Astrocyte (in vitro differentiated cells and primary cell): ENCODE measurements at regions not wholly inside any gene's neighbourhood (a gene's known extent, or its start where the extent isn't known, plus 50 kb on each side); places are given as distances from the start of the nearest gene placed in this dataset.

Experiments used
- DNase-seq: peaks from one replicate; pipeline ENCODE4 v3.0.0-alpha.2; 2010; ENCODE audit warnings: low read depth
- FAIRE-seq: peaks from 2 replicates; lab custom pipeline; 2011; peaks lifted over from hg19 to GRCh38; lab: Jason Lieb, UNC
- H2AFZ ChIP-seq: 2 replicates; pipeline ENCODE4 v1.6.0; 2012; ENCODE audit warnings: low read depth, low read length, inconsistent platforms
- H3K27ac ChIP-seq: 2 replicates; pipeline ENCODE4 v1.5.1; 2011; ENCODE audit warnings: low read depth, low read length, inconsistent platforms
- H3K27me3 ChIP-seq: 2 replicates; pipeline ENCODE4 v1.6.0; 2011; ENCODE audit warnings: low read length, inconsistent platforms; ENCODE audit not compliant: insufficient read depth
- H3K36me3 ChIP-seq: 2 replicates; pipeline ENCODE4 v1.5.1; 2011; ENCODE audit warnings: low read length, inconsistent platforms; ENCODE audit not compliant: insufficient read depth
- H3K4me1 ChIP-seq: 2 replicates; pipeline ENCODE4 v1.5.1; 2011; ENCODE audit warnings: low read length, inconsistent platforms; ENCODE audit not compliant: insufficient read depth
- H3K4me2 ChIP-seq: 2 replicates; pipeline ENCODE4 v1.6.0; 2012; ENCODE audit warnings: low read length, inconsistent platforms
- H3K4me3 ChIP-seq: 2 replicates; pipeline ENCODE4 v1.5.1; 2011; ENCODE audit warnings: low read depth, mild to moderate bottlenecking, low read length, inconsistent platforms; ENCODE audit not compliant: insufficient read depth
- H3K79me2 ChIP-seq: 2 replicates; pipeline ENCODE4 v1.6.0; 2012; ENCODE audit warnings: mild to moderate bottlenecking, low read length, inconsistent platforms; ENCODE audit not compliant: insufficient read depth
- H3K9ac ChIP-seq: 2 replicates; pipeline ENCODE4 v1.6.0; 2012; ENCODE audit warnings: mild to moderate bottlenecking, low read length, inconsistent platforms
- H3K9me3 ChIP-seq: 2 replicates; pipeline ENCODE4 v1.5.1; 2012; ENCODE audit warnings: low read depth, mild to moderate bottlenecking, low read length, inconsistent platforms; ENCODE audit not compliant: insufficient read depth
- H4K20me1 ChIP-seq: 2 replicates; pipeline ENCODE4 v1.6.0; 2012; ENCODE audit warnings: low read length, inconsistent platforms; ENCODE audit not compliant: insufficient read depth
- H3K27ac Mint-ChIP-seq: one replicate; pipeline ENCODE4 v1.8.0; 2021; ENCODE audit warnings: mild to moderate bottlenecking, mixed read lengths; ENCODE audit not compliant: unreplicated experiment
- H3K27me3 Mint-ChIP-seq: one replicate; pipeline ENCODE4 v1.8.0; 2021; ENCODE audit warnings: low read depth, mixed read lengths; ENCODE audit not compliant: unreplicated experiment
- H3K36me3 Mint-ChIP-seq: one replicate; pipeline ENCODE4 v1.8.0; 2021; ENCODE audit warnings: low read depth, mixed read lengths; ENCODE audit not compliant: unreplicated experiment
- H3K4me1 Mint-ChIP-seq: one replicate; pipeline ENCODE4 v1.8.0; 2021; ENCODE audit warnings: low read depth, mixed read lengths; ENCODE audit not compliant: unreplicated experiment
- H3K4me3 Mint-ChIP-seq: one replicate; pipeline ENCODE4 v1.8.0; 2021; ENCODE audit warnings: mild to moderate bottlenecking, moderate library complexity, mixed read lengths; ENCODE audit not compliant: unreplicated experiment
- H3K9me3 Mint-ChIP-seq: one replicate; pipeline ENCODE4 v1.8.0; 2021; ENCODE audit warnings: mild to moderate bottlenecking, mixed read lengths; ENCODE audit not compliant: unreplicated experiment
- EZH2 ChIP-seq: IDR thresholded peaks from 2 replicates; pipeline ENCODE4 v1.6.1; 2012; ENCODE audit warnings: mild to moderate bottlenecking, low read length, inconsistent platforms; ENCODE audit not compliant: insufficient read depth
- TF ChIP-seq, protein P1 (sequence below): IDR thresholded peaks from 2 replicates; pipeline ENCODE4 v1.5.1; 2011; ENCODE audit warnings: low read depth, mild to moderate bottlenecking, inconsistent platforms, low read length, moderate library complexity; ENCODE audit not compliant: insufficient read depth

- Histone ChIP-seq H3K27ac (no peak overlapping the region), H3K4me2 (no peak overlapping the region), H3K36me3 (no peaks in the 10 kb centered on the region), H3K79me2 (no peaks in the 10 kb centered on the region), H3K4me1 (no peaks in the 10 kb centered on the region), H4K20me1 (no peaks in the 10 kb centered on the region), H3K9ac (no peak overlapping the region), H3K4me3 (no peak overlapping the region), H3K9me3 (no peaks in the 10 kb centered on the region), H3K27me3 (no peaks in the 10 kb centered on the region), H2AFZ (no peak overlapping the region)
- Mint-ChIP-seq H3K4me1 (peaks cover under 1% of the 10 kb centered on the region), H3K9me3 (peaks cover 3% of the 10 kb centered on the region), H3K27me3 (no peaks in the 10 kb centered on the region), H3K4me3 (no peak overlapping the region), H3K36me3 (no peaks in the 10 kb centered on the region), H3K27ac (no peak overlapping the region)
- TF ChIP-seq EZH2, result no peak
- TF ChIP-seq, protein P1, sequence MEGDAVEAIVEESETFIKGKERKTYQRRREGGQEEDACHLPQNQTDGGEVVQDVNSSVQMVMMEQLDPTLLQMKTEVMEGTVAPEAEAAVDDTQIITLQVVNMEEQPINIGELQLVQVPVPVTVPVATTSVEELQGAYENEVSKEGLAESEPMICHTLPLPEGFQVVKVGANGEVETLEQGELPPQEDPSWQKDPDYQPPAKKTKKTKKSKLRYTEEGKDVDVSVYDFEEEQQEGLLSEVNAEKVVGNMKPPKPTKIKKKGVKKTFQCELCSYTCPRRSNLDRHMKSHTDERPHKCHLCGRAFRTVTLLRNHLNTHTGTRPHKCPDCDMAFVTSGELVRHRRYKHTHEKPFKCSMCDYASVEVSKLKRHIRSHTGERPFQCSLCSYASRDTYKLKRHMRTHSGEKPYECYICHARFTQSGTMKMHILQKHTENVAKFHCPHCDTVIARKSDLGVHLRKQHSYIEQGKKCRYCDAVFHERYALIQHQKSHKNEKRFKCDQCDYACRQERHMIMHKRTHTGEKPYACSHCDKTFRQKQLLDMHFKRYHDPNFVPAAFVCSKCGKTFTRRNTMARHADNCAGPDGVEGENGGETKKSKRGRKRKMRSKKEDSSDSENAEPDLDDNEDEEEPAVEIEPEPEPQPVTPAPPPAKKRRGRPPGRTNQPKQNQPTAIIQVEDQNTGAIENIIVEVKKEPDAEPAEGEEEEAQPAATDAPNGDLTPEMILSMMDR, result no peak
- DNase-seq (no peak), FAIRE-seq (no peak)
Measured at GRCh38 chr5:171659896-171660295, 125.7 kb upstream of the SMIM23 start.

GRCh38 chr5:171660434-171660833 is 125.2 kb upstream of the SMIM23 start:
- no peaks in the 10 kb centered on the region for H3K9me3 ChIP-seq
- H3K79me2 ChIP-seq, result no peaks in the 10 kb centered on the region
- no peak overlapping the region for H3K27ac Mint-ChIP-seq
- no peaks in the 10 kb centered on the region for H3K27me3 ChIP-seq
- no peaks in the 10 kb centered on the region for H3K27me3 Mint-ChIP-seq
- no peaks in the 10 kb centered on the region for H3K36me3 ChIP-seq
- TF ChIP-seq, protein P1, result no peak
- no peak for TF ChIP-seq EZH2
- DNase-seq (no peak), FAIRE-seq (no peak)
- H2AFZ ChIP-seq, result no peak overlapping the region
- H4K20me1 ChIP-seq, result no peaks in the 10 kb centered on the region
- H3K9me3 Mint-ChIP-seq, result peaks cover 3% of the 10 kb centered on the region
- no peak overlapping the region for H3K4me2 ChIP-seq
- H3K36me3 Mint-ChIP-seq, result no peaks in the 10 kb centered on the region
- H3K4me3 ChIP-seq, result no peak overlapping the region
- H3K27ac ChIP-seq, result no peak overlapping the region
- no peak overlapping the region for H3K9ac ChIP-seq
- no peaks in the 10 kb centered on the region for H3K4me1 Mint-ChIP-seq
- no peaks in the 10 kb centered on the region for H3K4me1 ChIP-seq
- no peak overlapping the region for H3K4me3 Mint-ChIP-seq

DNA sequence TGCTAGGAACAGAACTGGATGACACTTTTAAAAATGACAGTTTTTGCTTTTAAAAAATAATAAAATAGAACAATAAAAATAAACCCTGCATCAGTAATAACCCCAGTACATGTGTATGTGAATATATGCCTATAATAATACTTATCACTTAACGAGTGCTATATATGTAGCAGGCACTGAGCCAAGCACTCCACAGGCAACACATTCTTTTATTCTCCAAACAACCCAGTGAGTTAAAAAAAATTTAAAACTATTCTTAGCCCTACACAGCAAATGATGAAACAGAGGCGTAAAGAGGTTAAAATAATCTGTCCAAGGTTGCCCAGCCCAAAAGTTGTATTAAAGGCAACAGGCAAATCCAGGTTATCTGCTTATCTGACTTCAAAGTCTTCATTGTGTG is 124.5 kb upstream of the SMIM23 start:
- H3K4me1 ChIP-seq, result no peaks in the 10 kb centered on the region
- FAIRE-seq (no peak), DNase-seq (no peak)
- no peaks in the 10 kb centered on the region for H4K20me1 ChIP-seq
- H3K4me2 ChIP-seq, result no peak overlapping the region
- Mint-ChIP-seq H3K9me3 (peaks cover 3% of the 10 kb centered on the region), H3K36me3 (no peaks in the 10 kb centered on the region), H3K27ac (no peak overlapping the region), H3K4me3 (no peak overlapping the region), H3K27me3 (no peaks in the 10 kb centered on the region), H3K4me1 (no peaks in the 10 kb centered on the region)
- H3K36me3 ChIP-seq, result no peaks in the 10 kb centered on the region
- H3K79me2 ChIP-seq, result no peaks in the 10 kb centered on the region
- H3K27ac ChIP-seq, result no peak overlapping the region
- TF ChIP-seq, protein P1, result no peak
- TF ChIP-seq EZH2, result no peak
- no peak overlapping the region for H2AFZ ChIP-seq
- no peaks in the 10 kb centered on the region for H3K9me3 ChIP-seq
- H3K9ac ChIP-seq, result no peak overlapping the region
- H3K4me3 ChIP-seq, result no peak overlapping the region
- no peaks in the 10 kb centered on the region for H3K27me3 ChIP-seq
